HG03066 (cell line): ENCODE measurements at regions not wholly inside any gene's neighbourhood (a gene's known extent, or its start where the extent isn't known, plus 50 kb on each side); places are given as distances from the start of the nearest gene placed in this dataset.
"Not testable (repeated sequence)": the region's sequence is repeated elsewhere in the genome, so short reads cannot be mapped to it uniquely, and the experiment has no call there.

ENCODE experiments used
- ATAC-seq: cut with Tn5 transposase; IDR thresholded peaks from one replicate; pipeline ENCODE4 v1.9.1; 2021; ENCODE audit warnings: low read depth; ENCODE audit not compliant: unreplicated experiment

DNA sequence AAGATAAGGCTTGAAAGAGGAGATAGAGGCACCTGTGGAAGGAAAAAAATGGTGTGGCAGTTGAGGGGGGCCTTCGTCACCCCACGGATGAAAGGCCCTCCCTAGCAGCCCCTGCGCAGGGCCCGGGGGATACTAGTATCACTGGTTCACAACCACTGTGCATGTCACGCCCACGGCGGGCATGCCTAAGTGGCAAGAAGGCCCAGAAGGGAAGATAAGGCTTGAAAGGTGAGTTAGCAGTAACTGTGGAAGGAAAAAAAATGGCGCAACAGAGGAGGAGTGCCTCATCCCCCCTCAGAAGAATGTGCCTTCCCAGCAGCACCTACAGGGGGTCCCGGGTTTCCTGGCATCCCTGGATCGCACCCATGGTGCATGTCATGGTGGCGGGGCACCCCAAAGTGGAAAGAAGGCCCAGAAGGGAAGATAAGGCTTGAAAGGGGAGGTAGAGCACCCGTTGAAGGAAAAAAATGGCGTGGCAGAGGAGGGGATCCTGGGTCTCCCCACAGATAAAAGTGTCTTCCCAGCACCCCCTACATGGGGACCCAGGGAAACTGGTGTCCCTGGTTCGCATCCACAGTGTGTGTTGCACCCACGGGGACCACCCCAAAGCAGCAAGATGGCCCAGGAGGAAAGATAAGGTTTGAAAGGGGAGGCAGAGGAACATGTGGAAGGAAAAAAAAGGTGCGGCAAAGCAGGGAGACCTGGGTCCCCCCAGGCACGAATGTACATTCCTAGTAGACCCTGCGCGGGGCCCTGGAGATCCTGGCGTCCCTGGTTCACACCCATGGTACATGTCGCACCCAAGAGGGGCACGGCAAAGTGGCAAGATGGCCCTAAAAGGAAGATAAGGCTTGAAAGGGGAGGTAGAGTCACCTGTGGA, 279.2 kb downstream of the ALG10 start:
- ATAC-seq = no peak

DNA sequence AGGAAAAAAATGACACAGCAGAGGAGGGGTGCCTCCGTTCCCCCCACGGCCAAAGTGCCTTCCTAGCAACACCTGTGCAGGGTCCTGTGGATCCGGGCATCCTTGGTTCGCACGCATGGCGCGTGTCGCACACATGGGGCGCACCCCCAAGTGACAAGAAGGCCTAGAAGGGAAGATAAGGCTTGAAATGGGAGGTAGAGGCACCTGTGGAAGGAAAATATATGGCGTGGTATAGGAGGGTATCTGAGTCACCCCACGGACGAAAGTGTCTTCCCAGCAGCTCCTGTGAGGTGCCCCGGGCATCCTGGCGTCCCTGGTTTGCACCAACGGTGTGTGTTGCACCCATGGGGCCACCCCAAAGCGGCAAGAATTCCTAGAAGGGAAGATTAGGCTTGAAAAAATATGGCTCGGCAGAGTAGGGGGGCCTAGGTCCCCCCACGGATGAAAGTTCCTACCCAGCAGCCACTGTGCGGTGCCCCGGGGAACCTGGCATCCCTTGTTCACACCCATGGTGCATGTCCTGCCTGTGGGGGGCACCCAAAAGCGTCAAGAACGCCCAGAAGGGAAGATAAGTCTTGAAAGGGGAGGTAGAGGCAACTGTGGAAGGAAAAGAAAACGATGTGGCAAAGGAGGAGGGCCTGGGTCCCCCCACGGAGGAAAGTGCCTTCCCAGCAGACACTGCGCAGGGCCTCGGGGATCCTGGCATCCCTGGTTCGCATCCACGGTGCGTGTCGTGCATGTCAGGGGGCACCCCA, 280.0 kb downstream of the ALG10 start:
- no peak for ATAC-seq

DNA sequence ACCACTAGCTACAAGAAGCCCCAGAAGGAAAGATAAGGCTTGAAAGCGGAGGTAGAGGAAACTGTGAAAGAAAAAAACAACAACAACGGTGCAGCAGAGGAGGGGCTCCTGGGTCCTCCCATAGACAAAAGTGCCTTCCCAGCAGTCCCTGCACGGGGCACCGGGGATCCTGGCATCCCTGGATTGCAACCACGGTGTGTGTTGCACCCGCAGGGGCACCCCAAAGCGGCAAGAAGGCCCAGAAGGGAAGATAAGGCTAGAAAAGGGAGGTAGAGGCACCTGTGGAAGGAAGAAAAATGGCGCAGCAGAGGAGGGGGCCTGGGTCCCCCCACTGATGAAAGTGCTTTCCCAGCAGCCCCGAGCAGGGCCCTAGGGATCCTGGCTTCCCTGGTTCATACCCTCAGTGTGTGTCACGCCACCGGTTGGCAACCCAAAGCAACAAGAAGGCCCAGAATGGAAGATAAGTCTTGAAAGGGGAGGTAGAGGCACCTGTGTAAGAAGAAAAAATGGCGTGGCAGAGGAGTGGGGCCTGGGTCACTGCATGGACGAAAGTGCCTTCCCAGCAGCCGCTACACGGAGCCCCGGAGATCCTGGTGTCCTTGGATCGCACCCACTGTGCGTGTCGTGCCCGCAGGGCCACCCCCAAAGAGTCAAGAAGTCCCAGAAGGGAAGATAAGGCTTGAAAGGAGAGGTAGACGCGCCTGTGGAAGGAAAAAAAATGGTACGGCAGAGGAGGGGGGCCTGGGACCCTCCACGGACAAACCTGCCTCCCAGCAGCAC, 281.0 kb downstream of the ALG10 start:
- no peak for ATAC-seq

GRCh38 chr12:34304001-34304400, 281.7 kb downstream of the ALG10 start:
- no peak for ATAC-seq

DNA sequence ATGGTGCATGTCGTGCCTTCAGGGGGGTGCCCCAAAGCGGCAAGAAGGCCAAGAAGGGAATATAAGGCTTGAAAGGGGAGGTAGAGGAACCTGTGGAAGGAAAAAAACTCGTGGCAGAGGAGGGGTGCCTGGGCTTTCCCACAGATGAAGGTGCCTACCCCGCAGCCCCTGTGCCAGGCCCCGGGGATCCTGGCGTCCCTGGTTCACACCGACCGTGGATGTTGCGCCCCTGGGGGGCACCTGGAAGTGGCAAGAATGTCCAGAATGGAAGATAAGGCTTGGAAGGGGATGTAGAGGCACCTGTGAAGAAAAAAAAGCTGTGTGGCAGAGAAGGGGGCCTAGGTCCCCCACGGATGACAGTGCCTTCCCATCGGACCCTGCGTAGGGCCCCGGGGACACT, 282.2 kb downstream of the ALG10 start:
- no peak for ATAC-seq

GRCh38 chr12:34305176-34305575, 282.9 kb downstream of the ALG10 start:
- no peak for ATAC-seq

- no peak for ATAC-seq
Observed at GRCh38 chr12:34306133-34306830, 284.0 kb downstream of the ALG10 start.

DNA sequence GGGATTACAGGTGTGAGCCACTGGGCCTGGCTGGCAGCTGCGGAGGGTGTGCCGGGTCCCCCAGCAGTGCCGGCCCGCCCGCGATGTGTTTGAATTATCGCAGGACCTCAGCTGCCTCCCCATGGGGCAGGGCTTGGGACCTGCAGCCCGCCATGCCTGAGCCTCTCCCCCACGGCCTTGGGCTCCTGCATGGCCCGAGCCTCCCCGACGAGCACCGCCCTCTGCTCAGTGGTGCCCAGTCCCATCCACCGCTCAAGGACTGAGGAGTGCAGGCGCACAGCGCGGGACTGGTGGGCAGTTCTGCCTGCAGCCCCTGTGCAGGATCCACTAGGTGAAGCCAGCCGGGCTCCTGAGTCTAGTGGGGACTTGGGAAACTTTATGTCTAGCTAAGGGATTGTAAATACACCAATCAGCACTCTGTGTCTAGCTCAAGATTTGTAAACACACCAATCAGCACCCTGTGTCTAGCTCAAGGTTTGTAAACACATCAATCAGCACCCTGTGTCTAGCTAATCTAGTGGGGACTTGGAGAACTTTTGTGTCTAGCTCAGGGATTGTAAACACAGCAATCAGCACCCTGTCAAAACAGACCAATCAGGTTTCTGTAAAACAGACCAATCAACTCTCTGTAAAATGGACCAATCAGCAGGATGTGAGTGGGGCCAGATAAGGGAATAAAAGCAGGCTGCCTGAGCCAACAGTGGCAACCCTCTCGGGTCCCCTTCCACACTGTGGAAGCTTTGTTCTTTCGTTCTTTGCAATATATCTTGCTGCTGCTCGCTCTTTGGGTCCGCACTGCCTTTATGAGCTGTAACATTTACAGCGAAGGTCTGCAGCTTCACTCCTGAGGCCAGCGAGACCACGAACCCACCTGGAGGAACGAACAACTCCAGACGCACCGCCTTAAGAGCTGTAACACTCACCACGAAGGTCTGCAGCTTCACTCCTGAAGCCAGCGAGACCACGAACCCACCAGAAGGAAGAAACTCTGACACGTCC, 287.8 kb downstream of the ALG10 start:
- not testable (repeated sequence) for ATAC-seq

DNA sequence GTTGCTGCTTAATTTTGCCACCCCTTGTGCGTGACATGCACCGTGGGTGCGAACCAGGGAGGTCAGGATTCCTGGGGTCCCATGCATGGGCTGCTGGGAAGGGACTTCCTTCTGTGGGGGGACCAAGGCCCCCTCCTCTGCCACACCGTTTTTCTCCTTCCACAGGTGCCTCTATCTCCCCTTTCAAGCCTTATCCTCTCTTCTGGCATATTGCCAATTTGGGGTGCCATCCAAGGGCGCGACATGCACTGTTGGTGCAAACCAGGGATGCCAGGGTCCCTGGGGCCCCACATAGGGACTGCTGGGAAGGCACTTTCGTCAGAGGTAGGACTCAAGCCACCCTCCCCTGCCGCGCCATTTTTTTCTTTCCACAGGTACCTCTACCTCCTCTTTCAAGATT, 289.0 kb downstream of the ALG10 start:
- ATAC-seq = no peak

DNA sequence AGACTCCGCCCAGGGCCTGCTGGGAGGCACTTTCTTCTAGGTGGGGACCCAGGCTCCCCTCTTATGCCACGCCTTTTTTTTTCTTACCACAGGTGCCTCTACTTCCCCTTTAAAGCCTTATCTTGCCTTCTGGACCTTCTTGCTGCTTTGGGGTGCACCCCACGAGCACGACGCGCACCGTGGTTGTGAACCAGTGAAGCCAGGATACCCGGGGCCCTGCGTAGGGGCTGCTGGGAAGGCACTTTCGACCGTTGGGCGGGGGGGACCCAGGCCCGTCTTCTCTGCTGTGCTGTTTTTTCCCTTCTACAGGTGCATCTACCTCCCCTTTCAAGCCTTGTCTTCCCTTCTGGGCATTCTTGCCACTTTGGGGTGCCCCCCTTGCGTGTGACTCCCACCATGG, 305.4 kb downstream of the ALG10 start:
- no peak for ATAC-seq

DNA sequence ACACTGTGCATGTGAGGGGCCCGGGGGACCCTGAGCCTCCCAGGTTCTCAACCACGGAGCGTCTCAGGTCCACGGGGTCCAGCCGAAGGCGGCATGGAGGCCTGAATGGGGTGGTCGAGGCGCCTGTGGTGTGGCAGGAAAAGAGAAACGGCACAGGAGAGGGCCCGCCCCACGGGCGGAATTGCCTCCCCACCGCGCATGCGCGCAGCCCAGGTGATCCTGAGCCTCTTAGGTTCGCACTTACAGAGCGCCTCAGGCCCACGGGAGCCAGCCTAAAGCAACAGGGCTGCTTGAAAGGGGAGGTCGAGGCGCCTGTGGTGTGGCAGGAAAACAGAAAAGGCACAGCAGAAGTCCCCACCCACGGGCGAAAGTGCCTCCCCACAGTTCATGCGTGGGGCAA, 311.0 kb downstream of the ALG10 start:
- no peak for ATAC-seq

DNA sequence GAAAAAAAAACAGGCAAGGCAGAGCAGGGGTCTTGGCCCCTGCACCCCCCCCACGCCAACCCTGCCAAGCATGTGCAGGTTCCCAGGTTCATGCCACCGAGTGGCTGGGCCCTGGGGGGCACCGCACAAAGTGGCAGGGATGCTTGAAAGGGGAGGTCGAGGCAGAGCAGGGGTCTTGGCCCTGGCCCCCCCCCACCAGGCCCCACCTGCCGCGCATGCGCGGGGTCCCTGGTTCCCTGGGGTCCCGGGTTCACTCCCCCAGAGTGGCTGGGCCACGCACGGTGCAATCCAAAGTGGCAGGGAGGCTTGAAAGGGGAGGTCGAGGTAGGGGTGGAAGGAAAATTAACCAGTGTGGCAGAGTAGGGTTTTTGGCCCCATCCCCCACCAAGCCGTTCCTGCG, 312.2 kb downstream of the ALG10 start:
- ATAC-seq = no peak

- no peak for ATAC-seq
Observed at GRCh38 chr12:34334953-34335743, 312.9 kb downstream of the ALG10 start.

- no peak for ATAC-seq
Observed at GRCh38 chr12:34335819-34336262, 313.5 kb downstream of the ALG10 start.

GRCh38 chr12:34336619-34337465, 314.5 kb downstream of the ALG10 start:
- no peak for ATAC-seq

- no peak for ATAC-seq
Observed at GRCh38 chr12:34338751-34339150, 316.5 kb downstream of the ALG10 start.

DNA sequence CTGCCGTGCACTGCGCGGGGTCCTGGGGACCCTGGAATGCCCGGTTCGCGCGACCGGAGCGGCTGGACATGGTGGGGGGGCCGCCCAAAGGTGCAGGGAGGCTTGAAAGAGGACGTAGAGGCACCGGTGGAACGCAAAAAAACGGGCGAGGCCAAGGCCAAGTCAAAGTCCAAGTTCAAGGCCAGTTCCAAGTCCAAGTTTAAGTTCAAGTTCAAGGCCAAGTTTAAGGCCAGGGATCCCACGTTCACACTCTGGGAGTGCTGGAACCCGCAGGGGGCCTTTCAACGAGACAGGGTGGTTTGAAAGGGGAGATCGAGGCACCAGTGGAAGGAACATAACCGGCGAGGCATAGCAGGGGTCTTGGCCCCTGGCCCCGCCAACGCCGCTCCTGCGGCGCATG, 317.6 kb downstream of the ALG10 start:
- no peak for ATAC-seq
